ENCODE measurements at regions not wholly inside any gene's neighbourhood (a gene's known extent, or its start where the extent isn't known, plus 50 kb on each side); places are given as distances from the start of the nearest gene placed in this dataset.

- TF ChIP-seq CTCF (IDR thresholded peaks at IDR 0.05; ENCODE audit: low read depth, low read length) = no peak
- TF ChIP-seq EZH2phosphoT487 (IDR thresholded peaks at IDR 0.05; ENCODE audit: low read depth) = no peak
These were observed 645.0 kb downstream of the EFNB2 start for GRCh38 chr13:105890509-105890908.

All from OCI-LY3 (cell line).